HG03066 (cell line): ENCODE measurements at regions not wholly inside any gene's neighbourhood (a gene's known extent, or its start where the extent isn't known, plus 50 kb on each side); places are given as distances from the start of the nearest gene placed in this dataset.

ENCODE experiments used
- ATAC-seq: cut with Tn5 transposase; IDR thresholded peaks from one replicate; pipeline ENCODE4 v1.9.1; 2021; ENCODE audit warnings: low read depth; ENCODE audit not compliant: unreplicated experiment

GRCh38 chr11:121757480-121758125 lies 304.8 kb upstream of the SORL1-AS1 start:
- no peak for ATAC-seq

- no peak for ATAC-seq
These were observed 303.1 kb upstream of the SORL1-AS1 start for GRCh38 chr11:121755906-121756305.

- ATAC-seq, result no peak
These were observed 302.4 kb upstream of the SORL1-AS1 start for GRCh38 chr11:121755191-121755590.

- no peak for ATAC-seq
These were observed 301.8 kb upstream of the SORL1-AS1 start for GRCh38 chr11:121754598-121754997.

GRCh38 chr11:121749691-121750090 lies 296.9 kb upstream of the SORL1-AS1 start:
- no peak for ATAC-seq

GRCh38 chr11:121748068-121748467 lies 295.3 kb upstream of the SORL1-AS1 start:
- ATAC-seq, result no peak

- no peak for ATAC-seq
These were observed 290.5 kb upstream of the SORL1-AS1 start for GRCh38 chr11:121743285-121743684.

- ATAC-seq, result no peak
These were observed 289.1 kb upstream of the SORL1-AS1 start for GRCh38 chr11:121741761-121742361.

GRCh38 chr11:121741351-121741760 lies 288.6 kb upstream of the SORL1-AS1 start:
- ATAC-seq, result no peak

- no peak for ATAC-seq
These were observed 288.1 kb upstream of the SORL1-AS1 start for GRCh38 chr11:121740902-121741301.

- ATAC-seq, result no peak
These were observed 281.1 kb upstream of the SORL1-AS1 start for GRCh38 chr11:121733858-121734257.

GRCh38 chr11:121727942-121728341 lies 275.2 kb upstream of the SORL1-AS1 start:
- ATAC-seq, result no peak

- ATAC-seq, result no peak
These were observed 270.5 kb upstream of the SORL1-AS1 start for GRCh38 chr11:121723246-121723741.

- no peak for ATAC-seq
These were observed 269.9 kb upstream of the SORL1-AS1 start for GRCh38 chr11:121722431-121723245.

- no peak for ATAC-seq
These were observed 269.2 kb upstream of the SORL1-AS1 start for GRCh38 chr11:121721961-121722360.

- ATAC-seq, result no peak
These were observed 268.7 kb upstream of the SORL1-AS1 start for GRCh38 chr11:121721448-121721847.

GRCh38 chr11:121717296-121717695 lies 264.5 kb upstream of the SORL1-AS1 start:
- no peak for ATAC-seq

GRCh38 chr11:121716060-121716459 lies 263.3 kb upstream of the SORL1-AS1 start:
- ATAC-seq, result no peak

GRCh38 chr11:121715405-121715804 lies 262.6 kb upstream of the SORL1-AS1 start:
- ATAC-seq, result no peak

- ATAC-seq, result no peak
These were observed 261.6 kb upstream of the SORL1-AS1 start for GRCh38 chr11:121714351-121714750.

GRCh38 chr11:121711939-121712338 lies 259.2 kb upstream of the SORL1-AS1 start:
- no peak for ATAC-seq
